B cell (primary cell): ENCODE measurements at regions not wholly inside any gene's neighbourhood (a gene's known extent, or its start where the extent isn't known, plus 50 kb on each side); places are given as distances from the start of the nearest gene placed in this dataset.

ENCODE experiments used
- ATAC-seq: fragments of 200-7000 bp; cut with Tn5 transposase; one replicate; pipeline ENCODE4 v1.10.0; 2021; ENCODE audit warnings: low read depth, mild to moderate bottlenecking, moderate number of reproducible peaks, moderate library complexity
- CTCF ChIA-PET: fragments of 350-600 bp; sonication (Branson Sonifier 250); formaldehyde crosslinking; loops from one replicate; lab custom pipeline; 2021; ENCODE audit warnings: antibody characterized with exemption, inconsistent platforms; lab: Charles Lee
- POLR2A ChIA-PET: fragments of 350-600 bp; sonication (Branson Sonifier 250); formaldehyde crosslinking; loops from one replicate; lab custom pipeline; 2021; ENCODE audit warnings: antibody characterized with exemption; lab: Charles Lee
- DNase-seq: peaks from one replicate; pipeline ENCODE4 v3.0.0; 2013
- H2AFZ ChIP-seq: 2 replicates; pipeline ENCODE4 v1.6.1; 2012; ENCODE audit warnings: mild to moderate bottlenecking, low read depth, low read length; ENCODE audit not compliant: insufficient read depth, poor library complexity, severe bottlenecking
- H3K27ac ChIP-seq, 2 donors: 1 replicate in 1 of 2; 2 replicates in 1 of 2; pipeline ENCODE4 v1.5.1; 2012 to 2013; ENCODE audit warnings: low read length in 2 of 2, mild to moderate bottlenecking in 2 of 2, moderate library complexity in 1 of 2
- H3K27me3 ChIP-seq, 4 experiments: fragments of 200-600 bp in 1 of 4; sonication (generic) in 1 of 4; replicated peaks in 1 of 4; 1 replicate in 2 of 4; 2 replicates in 2 of 4; pipeline versions ENCODE4 v1.6.1 to v1.7.0; 2013 to 2016; ENCODE audit warnings: low read length in 3 of 4, mild to moderate bottlenecking in 2 of 4, mixed read lengths in 1 of 4, moderate library complexity in 1 of 4; ENCODE audit not compliant: insufficient read depth in 4 of 4, control insufficient read depth in 3 of 4; ENCODE audit errors: control extremely low read depth in 1 of 4
- H3K36me3 ChIP-seq, 2 experiments: replicated peaks in 1 of 2; 1 replicate in 1 of 2; 2 replicates in 1 of 2; pipeline versions ENCODE4 v1.6.1 to v1.7.1; 2013; ENCODE audit warnings: low read length in 1 of 2; ENCODE audit not compliant: insufficient read depth in 2 of 2, control insufficient read depth in 1 of 2; ENCODE audit errors: control extremely low read depth in 1 of 2, extremely low read depth in 1 of 2
- H3K4me1 ChIP-seq, 2 donors: fragments of 200-600 bp in 1 of 2; sonication (generic) in 1 of 2; 1 replicate in 1 of 2; 2 replicates in 1 of 2; pipeline versions ENCODE4 v1.5.1 to v1.6.1; 2013 to 2017; ENCODE audit warnings: low read length in 2 of 2; ENCODE audit not compliant: control insufficient read depth in 2 of 2, insufficient read depth in 2 of 2
- H3K4me2 ChIP-seq: replicated peaks from 2 replicates; pipeline ENCODE3; 2012; ENCODE audit warnings: mild to moderate bottlenecking, low read depth, low read length; ENCODE audit not compliant: poor library complexity, severe bottlenecking
- H3K4me3 ChIP-seq, 5 experiments: fragments of 200-600 bp in 1 of 5; sonication (generic) in 1 of 5; 1 replicate in 3 of 5; 2 replicates in 2 of 5; pipeline versions ENCODE4 v1.5.1 to v1.7.0; 2011 to 2016; ENCODE audit warnings: low read length in 4 of 5, mild to moderate bottlenecking in 4 of 5, low read depth in 2 of 5, control low read depth in 1 of 5, moderate library complexity in 1 of 5; ENCODE audit not compliant: insufficient read depth in 1 of 5; ENCODE audit errors: control extremely low read depth in 1 of 5, extremely low read depth in 1 of 5
- H3K79me2 ChIP-seq: fragments of 200-600 bp; sonication (generic); one replicate; pipeline ENCODE4 v1.6.0; 2016; ENCODE audit warnings: low read length; ENCODE audit not compliant: control insufficient read depth, insufficient read depth
- H3K9ac ChIP-seq: fragments of 200-600 bp; sonication (generic); 2 replicates; pipeline ENCODE4 v1.6.1; 2017; ENCODE audit warnings: mild to moderate bottlenecking, low read length, moderate library complexity
- H3K9me3 ChIP-seq, 3 donors: one replicate each; pipeline versions ENCODE4 v1.6.1 to v1.7.1; 2013; ENCODE audit warnings: low read length in 2 of 3; ENCODE audit not compliant: control insufficient read depth in 2 of 3, insufficient read depth in 1 of 3; ENCODE audit errors: control extremely low read depth in 1 of 3
- H4K20me1 ChIP-seq: 2 replicates; pipeline ENCODE4 v1.6.0; 2012; ENCODE audit warnings: mild to moderate bottlenecking, low read length; ENCODE audit not compliant: insufficient read depth, control insufficient read depth, poor library complexity, severe bottlenecking
- H3K27ac Mint-ChIP-seq: one replicate; pipeline ENCODE4 v1.8.0; 2021; ENCODE audit warnings: mixed read lengths
- H3K27me3 Mint-ChIP-seq: one replicate; pipeline ENCODE4 v1.8.0; 2021; ENCODE audit warnings: mixed read lengths
- H3K4me1 Mint-ChIP-seq: one replicate; pipeline ENCODE4 v1.8.0; 2021; ENCODE audit warnings: mixed read lengths
- H3K4me3 Mint-ChIP-seq: one replicate; pipeline ENCODE4 v1.8.0; 2021; ENCODE audit warnings: mixed read lengths
- H3K9me3 Mint-ChIP-seq: one replicate; pipeline ENCODE4 v1.8.0; 2022; ENCODE audit warnings: mixed read lengths; ENCODE audit not compliant: insufficient read depth
- EZH2 ChIP-seq: IDR thresholded peaks from 2 replicates; pipeline ENCODE4 v1.6.1; 2012; ENCODE audit warnings: borderline replicate concordance, low read depth, mild to moderate bottlenecking, moderate library complexity, low read length; ENCODE audit not compliant: insufficient read depth, poor library complexity, severe bottlenecking
- WGBS: methylation state at CpG from one replicate; pipeline ENCODE4 v1.1.5; 2013; ENCODE audit warnings: missing lambda C conversion rate; ENCODE audit not compliant: insufficient coverage; 5-methylcytosine and 5-hydroxymethylcytosine counted together
- intact Hi-C: fragments of 100-400 bp; cut with micrococcal nuclease; formaldehyde crosslinking; loops from one replicate; pipeline ENCODE4 v1.10.0; 2022
- TF ChIP-seq, protein P1 (sequence below): fragments of 200-600 bp; IDR thresholded peaks from one replicate; pipeline ENCODE4 v1.8.0; 2022; ENCODE audit warnings: antibody characterized with exemption, mild to moderate bottlenecking

DNA sequence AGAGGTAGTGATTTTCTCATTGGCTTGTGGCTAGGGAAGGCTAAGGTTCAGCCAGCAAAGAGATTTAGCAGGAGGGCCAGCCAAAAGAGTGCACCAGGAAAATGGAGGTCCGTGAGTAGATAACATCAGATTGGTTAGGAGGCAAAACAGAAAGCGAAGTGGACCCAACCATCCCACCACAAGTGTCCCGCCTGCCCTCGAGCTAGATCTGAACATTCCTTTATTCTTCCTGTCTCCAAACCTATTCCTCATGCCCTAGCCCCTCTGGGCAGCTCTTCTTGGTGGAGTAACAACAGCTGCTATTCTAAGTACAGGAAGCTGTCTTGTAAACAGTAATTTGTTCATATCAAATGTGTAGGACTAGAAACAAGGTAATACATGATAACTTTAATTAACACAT is 85.7 kb upstream of the BET1 start:
- ChIA-PET CTCF (interaction anchor here (0.6 to 11.5 kb wide), 6 partner anchors 33 to 374 kb away, joined by 3 to 190 read pairs (median 4); no protein-coding TSS in a partner anchor), POLR2A (no interaction called here)
- Histone ChIP-seq H3K27ac (no peak overlapping the region), H3K9ac (no peak overlapping the region), H3K4me1 (peaks cover 14% of the 10 kb centered on the region in 2 donors), H3K27me3 (no peaks in the 10 kb centered on the region), H4K20me1 (no peaks in the 10 kb centered on the region), H3K36me3 (no peaks in the 10 kb centered on the region), H3K9me3 (no peaks in the 10 kb centered on the region), H3K4me2 (no peak overlapping the region), H2AFZ (no peak overlapping the region), H3K4me3 (no peak overlapping the region), H3K79me2 (no peaks in the 10 kb centered on the region)
- 100% methylated on average over 1 of the region's 4 CpGs for WGBS
- DNase-seq (no peak), ATAC-seq (no peak)
- no peaks in the 10 kb centered on the region for H3K27me3 Mint-ChIP-seq
- H3K27ac Mint-ChIP-seq = no peak overlapping the region
- H3K4me3 Mint-ChIP-seq = no peak overlapping the region
- H3K4me1 Mint-ChIP-seq = peaks cover 17% of the 10 kb centered on the region
- no peaks in the 10 kb centered on the region for H3K9me3 Mint-ChIP-seq
- no peak for TF ChIP-seq EZH2
- TF ChIP-seq, protein P1, sequence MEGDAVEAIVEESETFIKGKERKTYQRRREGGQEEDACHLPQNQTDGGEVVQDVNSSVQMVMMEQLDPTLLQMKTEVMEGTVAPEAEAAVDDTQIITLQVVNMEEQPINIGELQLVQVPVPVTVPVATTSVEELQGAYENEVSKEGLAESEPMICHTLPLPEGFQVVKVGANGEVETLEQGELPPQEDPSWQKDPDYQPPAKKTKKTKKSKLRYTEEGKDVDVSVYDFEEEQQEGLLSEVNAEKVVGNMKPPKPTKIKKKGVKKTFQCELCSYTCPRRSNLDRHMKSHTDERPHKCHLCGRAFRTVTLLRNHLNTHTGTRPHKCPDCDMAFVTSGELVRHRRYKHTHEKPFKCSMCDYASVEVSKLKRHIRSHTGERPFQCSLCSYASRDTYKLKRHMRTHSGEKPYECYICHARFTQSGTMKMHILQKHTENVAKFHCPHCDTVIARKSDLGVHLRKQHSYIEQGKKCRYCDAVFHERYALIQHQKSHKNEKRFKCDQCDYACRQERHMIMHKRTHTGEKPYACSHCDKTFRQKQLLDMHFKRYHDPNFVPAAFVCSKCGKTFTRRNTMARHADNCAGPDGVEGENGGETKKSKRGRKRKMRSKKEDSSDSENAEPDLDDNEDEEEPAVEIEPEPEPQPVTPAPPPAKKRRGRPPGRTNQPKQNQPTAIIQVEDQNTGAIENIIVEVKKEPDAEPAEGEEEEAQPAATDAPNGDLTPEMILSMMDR = no peak
- intact Hi-C loops = loop anchor here (5.0 to 10.0 kb wide), 5 partner anchors 55 to 628 kb away; partner anchors contain the start of genes COL1A2 and GNG11

DNA sequence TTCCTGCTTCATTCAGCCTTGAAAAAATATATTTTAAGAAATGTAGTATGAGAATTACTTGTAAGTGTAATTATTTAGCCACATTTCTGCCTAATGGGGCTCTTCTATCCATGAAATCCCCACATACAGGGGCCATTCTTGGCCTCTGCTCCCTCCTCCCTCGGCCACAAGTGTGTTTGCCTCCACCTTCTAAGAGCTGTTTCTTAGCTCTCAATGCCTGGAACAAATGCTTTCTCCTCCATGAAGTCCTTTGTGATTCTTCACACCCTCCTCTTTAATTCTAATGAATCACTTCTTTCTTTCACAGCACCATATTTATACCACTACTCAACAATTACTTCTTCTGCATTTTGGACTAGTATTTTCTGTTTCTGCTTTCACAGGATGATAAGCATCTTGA is 88.8 kb upstream of the BET1 start:
- ChIA-PET CTCF (interaction anchor here (1.5 kb wide), 1 partner anchor 192 kb away, joined by 3 read pairs; no protein-coding TSS in a partner anchor), POLR2A (no interaction called here)
- Histone ChIP-seq H3K79me2 (no peaks in the 10 kb centered on the region), H4K20me1 (no peaks in the 10 kb centered on the region), H3K9ac (no peak overlapping the region), H3K4me1 (peaks cover 3 to 7% of the 10 kb centered on the region in 2 donors), H3K9me3 (no peaks in the 10 kb centered on the region), H3K4me3 (no peak overlapping the region), H2AFZ (no peak overlapping the region), H3K27ac (no peak overlapping the region), H3K27me3 (no peaks in the 10 kb centered on the region), H3K4me2 (no peak overlapping the region), H3K36me3 (no peaks in the 10 kb centered on the region)
- H3K4me1 Mint-ChIP-seq = peaks cover 9% of the 10 kb centered on the region
- intact Hi-C loops = no loop called here
- no peaks in the 10 kb centered on the region for H3K9me3 Mint-ChIP-seq
- H3K4me3 Mint-ChIP-seq = no peak overlapping the region
- no peak for ATAC-seq
- 81% methylated on average over 1 of the region's 1 CpG for WGBS
- H3K27me3 Mint-ChIP-seq = peaks cover 3% of the 10 kb centered on the region
- DNase-seq = no peak
- no peak overlapping the region for H3K27ac Mint-ChIP-seq
- TF ChIP-seq EZH2 = no peak
- TF ChIP-seq, protein P1 = no peak
